Glomerular visceral epithelial cell (primary cell): ENCODE measurements at regions not wholly inside any gene's neighbourhood (a gene's known extent, or its start where the extent isn't known, plus 50 kb on each side); places are given as distances from the start of the nearest gene placed in this dataset.
"Not testable (repeated sequence)": the region's sequence is repeated elsewhere in the genome, so short reads cannot be mapped to it uniquely, and the experiment has no call there.

Experiments used
- DNase-seq: peaks from one replicate; pipeline ENCODE4 v3.0.0-alpha.2; 2016; ENCODE audit errors: extremely low spot score

DNA sequence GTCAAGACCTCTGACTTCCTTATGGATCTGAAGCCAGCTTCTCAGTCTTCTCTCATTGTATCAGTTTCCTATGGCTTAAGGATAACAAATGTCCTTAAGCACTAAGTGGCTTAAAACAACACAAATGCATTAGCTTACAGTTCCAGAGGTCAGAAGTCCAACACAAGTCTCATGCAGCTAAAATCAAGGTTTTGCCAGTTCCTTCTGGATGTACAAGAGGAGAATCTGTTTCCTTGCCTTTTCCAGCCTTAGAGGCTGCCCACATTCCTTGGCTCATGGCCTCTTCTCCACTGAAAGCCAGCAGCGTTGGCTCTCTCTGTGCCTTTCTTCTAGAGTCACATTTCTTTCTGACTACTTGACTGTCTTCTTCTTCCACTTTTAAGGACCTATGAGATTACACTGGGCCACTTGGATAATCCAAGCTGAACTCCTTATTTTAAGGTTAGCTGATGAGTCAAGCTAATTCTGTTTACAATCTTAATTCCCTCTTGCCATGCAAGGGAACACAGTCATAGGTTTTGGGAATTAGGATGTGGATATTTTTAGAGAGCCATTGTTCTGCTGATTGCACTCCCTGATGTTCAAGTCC lies 179.0 kb downstream of the BCAS1 start:
- DNase-seq: no peak

DNA sequence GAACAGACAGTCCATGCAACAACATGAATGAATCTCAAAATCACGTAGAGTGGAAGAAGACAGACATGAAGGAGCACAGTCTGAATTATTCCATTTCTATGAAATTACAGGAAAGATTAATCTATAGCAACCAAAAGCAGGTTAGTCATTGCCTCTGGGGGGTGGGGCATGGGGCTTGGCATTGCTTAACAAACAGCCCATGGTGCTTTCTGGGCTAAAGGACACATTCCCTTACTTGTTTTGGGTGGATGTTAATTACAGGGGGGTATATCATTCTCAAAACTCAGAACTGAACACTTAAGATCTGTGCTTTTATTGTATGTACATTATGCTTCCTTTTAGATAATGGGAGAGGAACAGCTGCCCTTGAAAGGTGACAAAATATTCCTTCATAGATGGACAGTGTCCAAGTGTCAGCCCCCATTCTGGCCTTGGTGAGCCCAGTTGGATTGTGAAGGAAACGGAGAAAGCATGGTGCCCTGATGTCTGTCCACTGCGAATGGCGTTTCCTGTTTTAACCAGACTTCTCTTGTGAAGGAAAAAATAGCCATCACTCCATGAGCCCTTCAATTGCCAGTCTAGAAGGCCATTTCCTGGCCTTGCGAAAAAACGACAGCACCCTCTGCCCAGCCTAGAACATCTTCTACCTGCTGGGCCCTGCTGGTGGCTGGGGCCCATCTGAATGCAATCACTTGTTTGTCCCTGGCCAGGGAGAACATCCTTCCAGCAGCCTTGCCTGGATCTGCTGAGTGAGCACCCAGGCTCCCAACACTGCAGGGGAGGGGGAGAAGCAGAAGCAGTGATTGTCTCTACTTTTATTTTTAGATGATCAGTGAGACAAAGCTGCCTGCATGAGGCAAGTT lies 179.7 kb downstream of the BCAS1 start:
- no peak for DNase-seq

DNA sequence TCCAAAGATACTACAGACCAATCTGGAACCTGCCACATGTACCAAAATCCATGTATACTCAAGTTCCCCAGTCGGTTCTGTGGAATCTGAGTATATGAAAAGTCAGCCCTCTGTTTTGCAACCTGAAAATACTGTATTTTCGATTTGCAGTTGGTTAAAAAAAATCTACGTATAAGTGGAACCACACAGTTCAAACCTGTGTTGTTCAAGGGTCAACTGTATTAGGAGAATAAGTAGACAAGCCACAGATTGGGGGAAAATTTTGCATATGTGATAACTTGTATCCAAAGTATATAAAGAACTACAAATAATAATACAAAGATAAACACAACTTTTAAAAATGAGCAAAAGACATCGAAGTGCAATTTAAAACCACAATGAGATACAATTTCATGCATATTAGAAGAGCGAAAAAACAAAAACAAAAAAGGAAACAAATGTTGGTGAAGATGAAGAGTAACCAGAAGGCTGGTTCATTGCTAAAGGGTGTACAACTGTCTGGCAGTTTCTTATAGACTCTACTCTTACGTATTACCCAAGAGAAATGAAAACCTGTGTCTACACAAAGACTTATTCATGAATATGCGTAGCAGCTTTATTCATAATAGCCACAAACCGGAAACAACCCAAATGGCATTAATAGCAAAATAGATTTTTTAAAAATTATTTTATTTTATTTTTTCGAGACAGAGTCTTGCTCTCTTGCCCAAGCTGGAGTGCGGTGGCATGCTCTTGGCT lies 180.8 kb downstream of the BCAS1 start:
- no peak for DNase-seq

DNA sequence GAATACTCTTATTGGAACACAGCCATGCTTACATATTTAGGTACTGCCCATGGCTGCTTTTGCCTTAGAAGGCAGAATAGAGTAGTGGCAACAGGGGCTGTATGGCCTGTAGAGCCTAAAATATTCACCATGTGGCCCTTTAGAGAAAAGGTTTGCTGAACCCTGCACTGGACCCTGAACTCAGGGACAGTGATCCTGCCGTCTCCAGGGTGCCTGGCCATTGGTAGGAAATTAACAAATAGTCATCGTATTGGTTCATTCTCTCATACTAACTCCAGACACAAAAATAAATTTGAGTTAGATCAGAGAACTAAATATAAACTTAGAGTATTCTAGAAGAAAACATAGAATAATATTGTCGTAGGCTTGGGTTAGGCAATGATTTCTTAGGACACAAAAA lies 181.4 kb downstream of the BCAS1 start:
- no peak for DNase-seq

DNA sequence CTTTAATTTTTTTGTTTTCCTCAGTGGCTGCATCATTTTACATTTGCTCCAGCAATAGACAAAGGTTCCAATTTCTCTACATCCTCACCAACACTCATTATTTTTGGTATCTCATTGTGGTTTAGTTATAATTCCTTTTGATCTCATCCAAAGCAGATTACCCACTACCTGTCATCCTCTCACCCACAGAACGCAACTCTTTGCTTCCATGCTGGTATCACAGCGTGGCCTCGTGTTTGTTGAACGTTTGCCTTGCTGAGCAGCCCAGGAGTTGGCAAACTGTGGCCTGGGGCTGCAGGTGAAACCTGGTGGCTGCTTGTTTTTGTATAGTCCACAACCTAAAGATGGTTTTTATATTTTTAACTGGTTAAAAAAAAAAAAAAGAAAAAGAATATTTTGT lies 181.9 kb downstream of the BCAS1 start:
- DNase-seq: no peak

DNA sequence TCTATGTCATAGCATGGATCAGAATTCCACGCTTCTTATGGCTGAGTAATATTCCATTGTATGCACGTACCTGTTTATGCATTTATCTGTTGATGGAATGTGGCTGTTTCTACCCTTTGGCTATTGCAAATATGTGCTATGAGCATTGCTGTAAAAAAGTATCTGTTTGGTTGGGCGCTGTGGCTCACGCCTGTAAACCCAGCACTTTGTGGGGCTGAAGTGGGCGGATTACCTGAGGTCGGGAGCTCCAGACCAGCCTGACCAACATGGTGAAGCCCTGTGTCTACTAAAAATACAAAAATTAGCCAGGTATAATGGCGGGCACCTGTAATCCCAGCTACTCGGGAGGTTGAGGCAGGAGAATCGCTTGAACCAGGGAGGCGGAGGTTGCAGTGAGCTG lies 182.4 kb downstream of the BCAS1 start:
- no peak for DNase-seq

DNA sequence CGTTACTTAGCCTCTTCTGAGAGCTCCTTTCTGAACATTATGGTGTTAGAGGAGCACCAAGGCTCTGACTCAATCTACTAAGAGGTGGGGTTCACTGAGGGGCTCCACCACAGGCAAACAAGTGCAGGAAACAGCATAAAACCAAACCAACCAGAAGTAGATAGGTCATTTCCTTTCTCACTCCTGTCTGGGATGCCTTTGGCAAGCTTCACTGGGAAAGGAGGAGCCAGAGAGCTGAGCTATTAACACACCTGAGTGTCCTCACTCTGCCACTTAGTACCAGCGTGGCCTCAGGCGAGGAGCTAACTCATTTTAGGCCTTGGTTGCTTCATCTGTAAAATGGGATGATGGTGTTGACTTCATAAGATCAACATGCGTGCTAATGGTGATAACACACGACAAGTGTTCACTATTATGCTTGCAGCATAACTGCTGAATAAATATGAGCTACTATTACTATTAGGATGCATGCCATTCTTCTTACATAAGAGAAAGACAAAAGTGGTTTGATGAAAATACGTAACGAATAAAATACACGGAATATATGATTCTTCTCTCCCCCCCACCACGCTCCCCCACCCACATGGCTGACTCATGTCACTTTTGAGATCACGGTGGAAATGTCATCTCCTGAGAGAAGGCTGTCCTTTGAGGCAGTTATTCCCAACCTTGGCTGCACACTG lies 185.4 kb downstream of the BCAS1 start:
- DNase-seq: peak; percentile 71

DNA sequence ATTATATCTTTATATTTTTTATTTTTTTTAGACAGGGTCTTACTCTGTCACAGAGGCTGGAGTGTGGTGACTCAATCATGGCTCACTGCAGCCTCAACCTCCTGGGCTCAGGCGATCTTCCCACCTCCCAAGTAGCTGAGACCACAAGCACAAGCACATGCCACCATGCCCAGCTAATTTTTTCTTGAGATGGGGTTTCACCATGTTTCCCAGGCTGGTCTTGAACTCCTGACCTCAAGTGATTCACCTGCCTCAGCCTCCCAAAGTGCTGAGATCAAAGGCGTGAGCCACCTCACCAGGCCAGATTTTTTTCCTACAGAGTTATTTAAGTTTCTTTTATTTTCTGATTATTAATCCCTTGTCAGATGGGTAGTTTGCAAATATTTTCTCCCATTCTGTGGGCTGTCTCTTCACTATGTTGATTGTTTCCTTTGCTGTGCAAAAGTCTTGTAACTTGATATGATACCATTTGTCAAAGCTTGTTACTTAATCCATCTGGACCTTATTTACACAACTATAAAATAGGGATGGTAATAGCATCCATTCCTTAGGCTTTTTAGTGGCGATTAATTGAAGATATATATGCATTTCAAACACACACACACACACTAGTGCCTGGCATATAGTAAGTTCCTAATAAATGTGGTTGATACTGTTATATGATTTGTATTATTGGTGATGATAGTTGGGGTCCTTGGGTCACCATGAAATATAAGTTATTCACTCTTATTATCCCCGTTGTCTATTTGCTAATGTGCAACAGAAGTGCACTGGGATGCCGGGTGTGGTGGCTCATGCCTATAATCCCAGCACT lies 187.1 kb downstream of the BCAS1 start:
- peak; percentile 96 for DNase-seq

DNA sequence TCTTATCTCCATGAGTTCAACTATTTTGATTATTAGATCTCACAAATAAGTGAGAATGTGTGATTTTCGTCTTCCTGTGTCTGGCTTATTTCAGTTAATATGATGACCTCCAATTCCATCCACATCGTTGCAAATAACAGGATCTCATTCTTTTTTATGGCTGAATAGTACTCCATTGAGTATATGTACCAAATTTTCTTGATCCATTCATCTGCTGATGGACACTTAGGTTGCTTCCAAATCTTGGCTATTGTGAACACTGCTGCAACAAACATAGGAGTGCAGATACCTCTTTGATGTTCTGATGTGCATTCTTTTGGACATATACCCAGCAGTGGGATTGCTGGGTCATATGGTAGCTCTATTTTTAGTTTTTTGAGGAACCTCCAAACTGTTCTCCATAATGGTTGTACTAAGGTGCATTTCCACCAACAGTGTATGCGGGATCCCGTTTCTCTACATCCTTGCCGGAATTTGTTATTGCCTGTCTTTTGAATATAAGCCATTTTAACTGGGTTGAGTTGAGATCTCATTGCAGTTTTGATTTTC lies 187.9 kb downstream of the BCAS1 start:
- DNase-seq: not testable (repeated sequence)

DNA sequence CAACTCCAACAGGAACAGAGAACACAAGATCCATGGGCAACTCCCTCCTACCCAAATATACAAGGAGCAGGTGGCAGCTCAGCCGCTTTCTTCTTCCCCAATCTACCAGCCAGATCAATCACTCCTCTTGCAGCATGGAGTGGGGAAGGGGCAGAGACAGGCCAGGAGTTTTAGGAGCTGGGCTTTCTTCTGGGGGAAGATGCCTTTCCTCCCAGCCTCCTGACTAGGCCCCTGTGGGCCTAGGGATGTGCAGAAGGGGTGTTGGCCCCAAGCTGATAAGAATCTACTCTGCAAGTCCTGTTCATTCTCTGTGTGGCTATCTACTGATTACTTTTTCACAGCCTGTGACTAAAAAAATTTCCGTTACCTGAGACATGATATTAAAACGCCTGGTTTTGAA lies 189.0 kb downstream of the BCAS1 start:
- no peak for DNase-seq

DNA sequence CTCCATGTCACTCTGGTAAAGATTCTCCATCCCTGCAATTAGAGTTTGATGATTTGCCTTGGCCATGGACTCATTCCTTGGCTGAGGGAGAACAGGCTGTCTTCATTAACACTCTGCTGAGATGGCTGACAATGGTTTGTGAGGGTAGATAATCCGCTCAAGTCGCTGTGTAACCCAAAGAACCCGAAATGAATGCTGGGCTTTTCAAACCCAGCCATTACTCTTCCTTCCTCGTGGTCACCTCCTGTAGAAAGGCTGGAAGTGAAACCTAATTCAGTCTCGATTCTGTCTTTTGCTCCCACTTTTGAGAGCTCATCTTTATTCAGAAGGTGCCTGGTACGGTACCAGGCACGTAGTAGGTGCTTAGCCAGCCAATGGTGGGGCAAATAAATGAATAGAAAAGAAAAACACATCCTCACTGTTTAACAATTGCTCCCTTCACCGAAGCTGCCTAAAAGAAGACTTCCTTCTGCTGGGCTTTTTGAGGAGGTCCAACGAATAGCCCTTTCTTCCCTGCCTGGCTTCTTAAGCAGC lies 190.2 kb downstream of the BCAS1 start:
- no peak for DNase-seq

DNA sequence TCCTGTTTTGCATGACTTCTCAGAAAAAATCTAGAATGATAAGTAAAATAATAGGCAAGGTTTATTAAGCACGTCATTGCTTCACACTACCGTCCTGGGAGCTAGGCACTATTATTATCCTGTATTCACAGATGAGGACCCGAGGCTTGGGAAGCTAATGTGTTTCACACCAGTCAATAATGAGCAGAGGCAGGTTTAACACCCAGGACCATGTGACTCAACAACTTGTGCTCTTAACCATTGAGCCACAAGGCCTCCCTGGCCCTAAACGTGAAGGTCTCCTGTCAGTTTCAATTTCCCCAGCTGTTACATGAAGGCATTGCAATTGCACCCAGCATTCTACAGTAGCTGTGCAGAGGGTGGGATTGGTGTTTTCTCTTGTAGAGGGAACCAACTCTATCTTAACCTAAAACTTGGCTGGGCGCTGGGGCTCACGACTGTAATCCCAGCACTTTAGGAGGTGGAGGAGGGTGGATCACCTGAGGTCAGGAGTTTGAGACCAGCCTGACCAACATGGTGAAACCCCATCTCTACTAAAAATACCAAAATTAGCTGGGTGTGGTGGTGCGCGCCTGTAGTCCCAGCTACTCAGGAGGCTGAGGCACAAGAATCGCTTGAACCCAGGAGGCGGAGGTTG lies 191.2 kb downstream of the BCAS1 start:
- DNase-seq: no peak

DNA sequence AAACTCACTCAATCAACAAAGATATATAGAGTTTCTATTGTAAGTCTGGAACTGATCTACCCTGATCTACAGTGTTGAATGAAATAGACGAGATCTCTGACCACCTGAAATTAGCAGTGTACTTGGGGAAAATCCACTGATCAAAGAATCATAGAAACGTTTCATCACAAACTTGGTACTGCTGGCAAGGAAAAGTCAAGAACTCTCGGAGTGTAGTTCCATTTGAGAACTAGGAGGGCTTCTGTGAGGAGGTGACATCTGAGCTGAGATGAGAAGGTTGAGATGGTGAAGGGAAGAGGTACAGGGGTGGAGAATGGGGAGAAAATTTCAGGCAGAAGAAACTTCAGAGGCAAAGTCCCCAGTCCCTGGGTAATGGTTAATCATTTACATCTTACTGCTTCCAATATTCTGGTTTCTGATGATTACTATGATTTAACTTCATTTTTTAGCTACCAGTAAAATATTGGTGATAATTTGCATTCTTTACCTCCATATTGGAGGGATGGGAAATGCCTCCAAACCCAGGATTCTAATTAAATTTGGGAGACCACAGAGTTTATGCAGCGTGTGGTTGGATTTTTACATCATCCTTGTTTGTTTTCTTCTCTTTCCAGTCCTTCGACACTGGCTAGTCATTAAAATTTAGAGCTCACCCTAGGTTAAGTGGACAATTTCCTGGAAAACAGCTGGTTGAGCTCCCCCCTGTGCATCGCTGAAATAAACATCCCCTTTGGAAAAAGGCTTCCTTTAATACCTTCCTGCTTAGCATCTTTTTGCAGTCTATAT lies 191.9 kb downstream of the BCAS1 start:
- no peak for DNase-seq

DNA sequence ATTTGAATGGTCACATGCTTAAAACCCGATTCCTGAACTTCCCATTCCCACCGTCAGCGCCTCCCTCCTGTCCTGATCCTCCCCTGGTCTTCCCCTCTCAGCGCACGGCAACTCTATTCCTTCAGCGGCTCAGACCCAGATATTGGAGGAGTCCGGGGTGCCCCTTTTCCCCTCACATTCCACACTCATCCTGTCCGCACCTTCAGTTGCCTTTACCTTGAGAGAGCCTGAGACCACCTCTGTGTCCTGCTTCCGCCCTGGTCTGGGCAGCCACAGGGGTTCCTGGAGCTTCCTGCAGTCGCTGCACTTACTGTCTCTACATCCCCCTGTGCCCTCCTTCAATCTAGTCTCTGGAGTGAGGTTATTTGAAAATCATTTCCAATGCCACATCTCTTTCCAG lies 193.4 kb downstream of the BCAS1 start:
- no peak for DNase-seq

DNA sequence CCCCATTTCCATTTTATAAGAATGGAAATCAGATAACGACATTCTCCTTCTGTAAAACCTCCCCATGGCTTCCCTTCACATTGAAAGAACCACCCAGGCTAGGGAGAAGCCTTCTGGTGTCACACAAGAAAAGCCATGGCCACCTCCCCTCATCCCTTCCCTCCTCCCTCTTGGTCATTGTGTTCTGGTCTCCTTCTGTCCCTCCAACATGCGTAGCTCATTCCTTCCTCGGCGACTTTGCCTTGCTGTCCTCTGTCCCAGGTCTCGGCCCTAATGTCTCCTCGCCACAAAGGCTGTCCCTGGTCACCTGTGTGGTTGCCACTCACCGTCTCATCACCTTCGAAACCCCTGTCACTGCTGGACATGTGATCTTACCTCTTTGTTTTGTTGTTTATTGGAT lies 193.9 kb downstream of the BCAS1 start:
- DNase-seq: no peak

DNA sequence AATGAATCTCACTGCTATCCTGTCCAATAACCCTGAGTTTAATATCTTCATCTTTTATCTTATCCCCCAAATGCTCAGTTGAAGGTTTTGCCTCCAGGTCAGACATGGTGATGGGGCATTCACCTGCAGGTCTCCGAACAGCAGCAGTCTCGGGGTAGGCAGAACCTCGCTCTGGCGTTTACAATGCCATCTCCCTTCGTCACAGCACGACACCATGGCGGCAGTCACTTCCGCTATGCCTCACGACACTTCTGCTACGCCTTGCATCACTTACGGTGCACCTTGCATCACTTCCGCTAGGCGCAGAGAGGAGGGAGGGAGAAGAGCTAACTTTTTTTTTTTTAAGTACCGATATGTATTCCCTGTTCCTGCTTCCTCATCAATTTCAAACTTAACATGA lies 194.9 kb downstream of the BCAS1 start:
- DNase-seq: no peak

DNA sequence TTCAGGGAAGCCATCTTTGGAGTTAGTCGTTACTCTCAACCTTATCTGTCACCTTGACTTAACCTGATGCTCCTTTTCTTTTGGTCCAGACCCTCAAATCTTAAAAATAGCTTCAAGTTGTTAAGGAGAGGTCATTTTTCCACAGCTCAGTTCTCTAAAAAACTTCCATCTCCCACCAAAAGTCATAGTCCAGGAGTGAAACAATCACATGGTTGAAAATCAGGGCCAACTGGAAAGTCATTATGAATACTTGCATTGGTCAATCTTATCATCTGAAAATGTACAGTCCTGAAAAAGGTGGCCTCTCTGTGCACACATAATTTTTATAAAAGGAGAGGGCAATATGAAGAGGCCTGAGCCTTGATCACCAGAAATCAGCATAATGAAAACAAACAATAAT lies 195.7 kb downstream of the BCAS1 start:
- no peak for DNase-seq

DNA sequence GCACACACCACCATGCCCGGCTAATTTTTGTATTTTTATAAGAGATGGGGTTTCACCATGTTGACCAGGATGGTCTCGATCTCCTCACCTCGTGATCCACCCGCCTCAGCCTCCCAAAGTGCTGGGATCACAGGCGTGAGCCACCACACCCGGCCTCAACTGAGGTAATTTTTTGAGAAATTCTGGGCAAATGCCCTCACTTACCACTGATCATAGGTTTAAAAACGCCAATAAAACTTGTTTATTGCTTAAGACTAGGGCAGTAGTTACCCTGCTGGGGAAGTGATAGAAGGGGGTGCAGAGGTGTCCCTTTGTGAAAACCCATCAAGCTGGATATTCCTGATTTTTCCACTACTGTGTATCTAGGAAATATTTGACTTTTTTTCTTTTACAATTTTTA lies 196.3 kb downstream of the BCAS1 start:
- no peak for DNase-seq

DNA sequence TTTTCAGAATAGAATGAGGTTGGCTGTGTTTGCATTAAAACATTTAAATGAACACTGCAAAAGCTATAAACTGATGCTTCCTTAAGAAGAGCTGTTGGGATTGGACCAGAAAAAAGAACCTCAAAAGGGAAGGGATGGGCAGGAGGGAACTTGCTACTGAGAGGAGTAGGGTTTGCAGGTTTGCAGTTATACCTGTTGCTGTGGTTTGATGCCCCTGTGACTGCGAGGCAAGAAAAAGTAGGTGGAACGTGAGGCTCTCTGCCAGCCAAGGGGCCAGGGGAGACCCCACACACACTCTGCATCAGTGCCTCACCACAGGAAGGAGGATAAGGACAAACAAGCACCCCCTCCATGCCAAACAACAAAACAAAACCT lies 197.2 kb downstream of the BCAS1 start:
- DNase-seq: no peak
